B cell (primary cell): ENCODE measurements at regions not wholly inside any gene's neighbourhood (a gene's known extent, or its start where the extent isn't known, plus 50 kb on each side); places are given as distances from the start of the nearest gene placed in this dataset.

Source experiments
- ATAC-seq: fragments of 200-7000 bp; cut with Tn5 transposase; one replicate; pipeline ENCODE4 v1.10.0; 2021; ENCODE audit warnings: low read depth, mild to moderate bottlenecking, moderate number of reproducible peaks, moderate library complexity
- CTCF ChIA-PET: fragments of 350-600 bp; sonication (Branson Sonifier 250); formaldehyde crosslinking; loops from one replicate; lab custom pipeline; 2021; ENCODE audit warnings: antibody characterized with exemption, inconsistent platforms; lab: Charles Lee
- POLR2A ChIA-PET: fragments of 350-600 bp; sonication (Branson Sonifier 250); formaldehyde crosslinking; loops from one replicate; lab custom pipeline; 2021; ENCODE audit warnings: antibody characterized with exemption; lab: Charles Lee
- DNase-seq: peaks from one replicate; pipeline ENCODE4 v3.0.0; 2013
- H2AFZ ChIP-seq: 2 replicates; pipeline ENCODE4 v1.6.1; 2012; ENCODE audit warnings: mild to moderate bottlenecking, low read depth, low read length; ENCODE audit not compliant: insufficient read depth, poor library complexity, severe bottlenecking
- H3K27ac ChIP-seq, 2 donors: 1 replicate in 1 of 2; 2 replicates in 1 of 2; pipeline ENCODE4 v1.5.1; 2012 to 2013; ENCODE audit warnings: low read length in 2 of 2, mild to moderate bottlenecking in 2 of 2, moderate library complexity in 1 of 2
- H3K27me3 ChIP-seq, 4 experiments: fragments of 200-600 bp in 1 of 4; sonication (generic) in 1 of 4; replicated peaks in 1 of 4; 1 replicate in 2 of 4; 2 replicates in 2 of 4; pipeline versions ENCODE4 v1.6.1 to v1.7.0; 2013 to 2016; ENCODE audit warnings: low read length in 3 of 4, mild to moderate bottlenecking in 2 of 4, mixed read lengths in 1 of 4, moderate library complexity in 1 of 4; ENCODE audit not compliant: insufficient read depth in 4 of 4, control insufficient read depth in 3 of 4; ENCODE audit errors: control extremely low read depth in 1 of 4
- H3K36me3 ChIP-seq, 2 experiments: replicated peaks in 1 of 2; 1 replicate in 1 of 2; 2 replicates in 1 of 2; pipeline versions ENCODE4 v1.6.1 to v1.7.1; 2013; ENCODE audit warnings: low read length in 1 of 2; ENCODE audit not compliant: insufficient read depth in 2 of 2, control insufficient read depth in 1 of 2; ENCODE audit errors: control extremely low read depth in 1 of 2, extremely low read depth in 1 of 2
- H3K4me1 ChIP-seq, 2 donors: fragments of 200-600 bp in 1 of 2; sonication (generic) in 1 of 2; 1 replicate in 1 of 2; 2 replicates in 1 of 2; pipeline versions ENCODE4 v1.5.1 to v1.6.1; 2013 to 2017; ENCODE audit warnings: low read length in 2 of 2; ENCODE audit not compliant: control insufficient read depth in 2 of 2, insufficient read depth in 2 of 2
- H3K4me2 ChIP-seq: replicated peaks from 2 replicates; pipeline ENCODE3; 2012; ENCODE audit warnings: mild to moderate bottlenecking, low read depth, low read length; ENCODE audit not compliant: poor library complexity, severe bottlenecking
- H3K4me3 ChIP-seq, 5 experiments: fragments of 200-600 bp in 1 of 5; sonication (generic) in 1 of 5; 1 replicate in 3 of 5; 2 replicates in 2 of 5; pipeline versions ENCODE4 v1.5.1 to v1.7.0; 2011 to 2016; ENCODE audit warnings: low read length in 4 of 5, mild to moderate bottlenecking in 4 of 5, low read depth in 2 of 5, control low read depth in 1 of 5, moderate library complexity in 1 of 5; ENCODE audit not compliant: insufficient read depth in 1 of 5; ENCODE audit errors: control extremely low read depth in 1 of 5, extremely low read depth in 1 of 5
- H3K79me2 ChIP-seq: fragments of 200-600 bp; sonication (generic); one replicate; pipeline ENCODE4 v1.6.0; 2016; ENCODE audit warnings: low read length; ENCODE audit not compliant: control insufficient read depth, insufficient read depth
- H3K9ac ChIP-seq: fragments of 200-600 bp; sonication (generic); 2 replicates; pipeline ENCODE4 v1.6.1; 2017; ENCODE audit warnings: mild to moderate bottlenecking, low read length, moderate library complexity
- H3K9me3 ChIP-seq, 3 donors: one replicate each; pipeline versions ENCODE4 v1.6.1 to v1.7.1; 2013; ENCODE audit warnings: low read length in 2 of 3; ENCODE audit not compliant: control insufficient read depth in 2 of 3, insufficient read depth in 1 of 3; ENCODE audit errors: control extremely low read depth in 1 of 3
- H4K20me1 ChIP-seq: 2 replicates; pipeline ENCODE4 v1.6.0; 2012; ENCODE audit warnings: mild to moderate bottlenecking, low read length; ENCODE audit not compliant: insufficient read depth, control insufficient read depth, poor library complexity, severe bottlenecking
- H3K27ac Mint-ChIP-seq: one replicate; pipeline ENCODE4 v1.8.0; 2021; ENCODE audit warnings: mixed read lengths
- H3K27me3 Mint-ChIP-seq: one replicate; pipeline ENCODE4 v1.8.0; 2021; ENCODE audit warnings: mixed read lengths
- H3K4me1 Mint-ChIP-seq: one replicate; pipeline ENCODE4 v1.8.0; 2021; ENCODE audit warnings: mixed read lengths
- H3K4me3 Mint-ChIP-seq: one replicate; pipeline ENCODE4 v1.8.0; 2021; ENCODE audit warnings: mixed read lengths
- H3K9me3 Mint-ChIP-seq: one replicate; pipeline ENCODE4 v1.8.0; 2022; ENCODE audit warnings: mixed read lengths; ENCODE audit not compliant: insufficient read depth
- CTCF ChIP-seq: fragments of 200-600 bp; IDR thresholded peaks from one replicate; pipeline ENCODE4 v1.8.0; 2022; ENCODE audit warnings: antibody characterized with exemption, mild to moderate bottlenecking
- EZH2 ChIP-seq: IDR thresholded peaks from 2 replicates; pipeline ENCODE4 v1.6.1; 2012; ENCODE audit warnings: borderline replicate concordance, low read depth, mild to moderate bottlenecking, moderate library complexity, low read length; ENCODE audit not compliant: insufficient read depth, poor library complexity, severe bottlenecking
- WGBS: methylation state at CpG from one replicate; pipeline ENCODE4 v1.1.5; 2013; ENCODE audit warnings: missing lambda C conversion rate; ENCODE audit not compliant: insufficient coverage; 5-methylcytosine and 5-hydroxymethylcytosine counted together
- intact Hi-C: fragments of 100-400 bp; cut with micrococcal nuclease; formaldehyde crosslinking; loops from one replicate; pipeline ENCODE4 v1.10.0; 2022

GRCh38 chr1:118791094-118791691 lies 196.9 kb downstream of the TBX15 start:
- Histone ChIP-seq H3K9ac (no peak overlapping the region), H3K4me3 (no peak overlapping the region), H3K36me3 (no peaks in the 10 kb centered on the region), H3K4me2 (no peak overlapping the region), H3K9me3 (peaks cover 1 to 18% (median 9%) of the 10 kb centered on the region in 3 donors), H4K20me1 (no peaks in the 10 kb centered on the region), H3K79me2 (no peaks in the 10 kb centered on the region), H3K4me1 (no peaks in the 10 kb centered on the region), H3K27me3 (no peaks in the 10 kb centered on the region), H2AFZ (no peak overlapping the region), H3K27ac (no peak overlapping the region)
- ATAC-seq, result no peak
- no peak for DNase-seq
- ChIA-PET POLR2A (no interaction called here), CTCF (interaction anchor here (0.7 kb wide), 1 partner anchor 161 kb away, joined by 3 read pairs; no protein-coding TSS in a partner anchor)
- no peak overlapping the region for H3K4me3 Mint-ChIP-seq
- TF ChIP-seq EZH2 (no peak), CTCF (no peak)
- peaks cover 7% of the 10 kb centered on the region for H3K9me3 Mint-ChIP-seq
- no peaks in the 10 kb centered on the region for H3K27me3 Mint-ChIP-seq
- no CpG with 5 or more reads among the region's 2 CpGs for WGBS
- no peak overlapping the region for H3K27ac Mint-ChIP-seq
- H3K4me1 Mint-ChIP-seq, result no peaks in the 10 kb centered on the region
- intact Hi-C loops, result no loop called here

DNA sequence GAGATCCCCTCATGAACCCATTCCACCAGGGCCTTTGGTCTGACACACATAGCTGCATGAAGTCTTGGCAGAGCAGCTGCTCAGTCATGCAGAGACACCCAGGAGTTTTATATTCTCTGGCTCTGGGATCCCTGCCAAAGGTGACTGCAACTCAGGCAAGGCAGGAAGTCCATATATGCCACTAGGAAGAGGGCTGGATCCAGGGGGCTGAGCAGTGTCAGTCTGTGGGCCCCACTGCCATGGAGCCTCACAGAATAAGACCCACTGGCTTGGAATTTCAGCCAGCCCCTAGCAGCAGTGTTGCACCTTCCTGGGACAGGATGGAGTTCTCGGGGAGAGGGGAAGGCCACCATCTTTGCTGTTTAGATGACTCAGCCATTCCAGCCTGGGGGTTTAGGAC lies 199.7 kb downstream of the TBX15 start:
- DNase-seq, result no peak
- Histone ChIP-seq H3K4me3 (no peak overlapping the region), H3K36me3 (no peaks in the 10 kb centered on the region), H3K4me1 (no peaks in the 10 kb centered on the region), H3K27me3 (no peaks in the 10 kb centered on the region), H3K27ac (no peak overlapping the region), H3K9ac (no peak overlapping the region), H3K4me2 (no peak overlapping the region), H3K79me2 (no peaks in the 10 kb centered on the region), H3K9me3 (peaks cover 0 to 18% (median 9%) of the 10 kb centered on the region in 3 donors), H4K20me1 (no peaks in the 10 kb centered on the region), H2AFZ (no peak overlapping the region)
- intact Hi-C loops, result no loop called here
- ChIA-PET CTCF (no interaction called here), POLR2A (no interaction called here)
- ATAC-seq, result no peak
- Mint-ChIP-seq H3K27me3 (peaks cover 4% of the 10 kb centered on the region), H3K9me3 (peaks cover 7% of the 10 kb centered on the region), H3K4me1 (no peaks in the 10 kb centered on the region), H3K27ac (no peak overlapping the region), H3K4me3 (no peak overlapping the region)
- no peak for TF ChIP-seq CTCF
- no peak for TF ChIP-seq EZH2
- 100% methylated on average over 1 of the region's 1 CpG for WGBS
